ENCODE measurements at regions not wholly inside any gene's neighbourhood (a gene's known extent, or its start where the extent isn't known, plus 50 kb on each side); places are given as distances from the start of the nearest gene placed in this dataset.

GRCh38 chr13:24985107-24985506, 110.8 kb upstream of the PABPC3 start:
- TF ChIP-seq, protein P1, sequence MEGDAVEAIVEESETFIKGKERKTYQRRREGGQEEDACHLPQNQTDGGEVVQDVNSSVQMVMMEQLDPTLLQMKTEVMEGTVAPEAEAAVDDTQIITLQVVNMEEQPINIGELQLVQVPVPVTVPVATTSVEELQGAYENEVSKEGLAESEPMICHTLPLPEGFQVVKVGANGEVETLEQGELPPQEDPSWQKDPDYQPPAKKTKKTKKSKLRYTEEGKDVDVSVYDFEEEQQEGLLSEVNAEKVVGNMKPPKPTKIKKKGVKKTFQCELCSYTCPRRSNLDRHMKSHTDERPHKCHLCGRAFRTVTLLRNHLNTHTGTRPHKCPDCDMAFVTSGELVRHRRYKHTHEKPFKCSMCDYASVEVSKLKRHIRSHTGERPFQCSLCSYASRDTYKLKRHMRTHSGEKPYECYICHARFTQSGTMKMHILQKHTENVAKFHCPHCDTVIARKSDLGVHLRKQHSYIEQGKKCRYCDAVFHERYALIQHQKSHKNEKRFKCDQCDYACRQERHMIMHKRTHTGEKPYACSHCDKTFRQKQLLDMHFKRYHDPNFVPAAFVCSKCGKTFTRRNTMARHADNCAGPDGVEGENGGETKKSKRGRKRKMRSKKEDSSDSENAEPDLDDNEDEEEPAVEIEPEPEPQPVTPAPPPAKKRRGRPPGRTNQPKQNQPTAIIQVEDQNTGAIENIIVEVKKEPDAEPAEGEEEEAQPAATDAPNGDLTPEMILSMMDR (optimal IDR thresholded peaks at IDR 0.05 in 1 of 3, IDR thresholded peaks at IDR 0.05 in 1 of 3, conservative IDR thresholded peaks at IDR 0.05 in 1 of 3; ENCODE audit: extremely low read depth in 1 of 3, insufficient read depth in 2 of 3, low read length in 3 of 3): peak in 1 of 3 experiments; percentile 12
- no peak for TF ChIP-seq EZH2 (IDR thresholded peaks at IDR 0.05; ENCODE audit: low read length)
